GM19023 (cell line): ENCODE measurements at regions not wholly inside any gene's neighbourhood (a gene's known extent, or its start where the extent isn't known, plus 50 kb on each side); places are given as distances from the start of the nearest gene placed in this dataset.
A peak's percentile ranks its signal among the peaks of the same experiment; 100 is the strongest.

Source experiments
- ATAC-seq: cut with Tn5 transposase; IDR thresholded peaks from one replicate; pipeline ENCODE4 v1.9.1; 2021; ENCODE audit warnings: mild to moderate bottlenecking, moderate library complexity; ENCODE audit not compliant: unreplicated experiment

DNA sequence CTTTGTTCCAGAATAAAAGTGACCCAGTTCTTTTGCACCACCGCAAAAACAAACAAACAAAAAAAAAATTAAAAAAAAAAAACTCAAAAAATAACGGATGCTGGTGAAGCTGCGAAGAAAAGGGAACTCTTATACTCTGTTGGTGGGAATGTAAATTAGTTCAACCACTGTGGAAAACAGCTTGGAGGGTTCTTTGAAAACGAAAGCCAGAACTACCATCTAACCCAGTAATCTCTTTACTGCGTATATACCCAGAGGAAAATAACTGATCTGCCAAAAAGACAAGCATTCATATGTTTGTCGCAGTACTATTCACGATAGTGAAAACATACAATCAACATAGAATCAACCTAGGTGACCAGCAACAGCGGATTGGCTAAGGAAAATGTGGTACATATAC, 298.9 kb upstream of the CBLB start:
- no peak for ATAC-seq

GRCh38 chr3:106168962-106169750, 300.3 kb upstream of the CBLB start:
- no peak for ATAC-seq

- ATAC-seq, result no peak
Measured at GRCh38 chr3:106170636-106171035, 301.8 kb upstream of the CBLB start.

GRCh38 chr3:106172101-106172500, 303.3 kb upstream of the CBLB start:
- no peak for ATAC-seq

DNA sequence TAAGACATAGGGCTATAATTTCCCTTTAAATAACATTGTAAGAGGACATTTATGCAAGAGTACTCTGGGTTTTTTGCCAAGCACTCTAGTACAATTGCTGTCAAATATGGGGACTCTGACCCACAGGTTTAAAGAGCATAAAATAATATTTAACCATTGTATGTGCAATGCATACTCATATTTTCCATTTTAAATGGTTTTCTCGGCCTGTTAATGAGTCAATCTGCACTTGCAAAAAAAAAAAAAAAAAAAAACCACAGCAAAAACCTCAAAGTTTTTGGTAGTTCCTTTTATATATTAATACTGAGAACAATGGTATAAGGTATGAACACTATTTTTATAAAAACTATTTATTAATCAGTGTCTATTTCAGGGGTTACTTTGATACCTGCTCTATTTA, 304.0 kb upstream of the CBLB start:
- peak; percentile 57 for ATAC-seq

GRCh38 chr3:106175276-106175675, 306.5 kb upstream of the CBLB start:
- no peak for ATAC-seq

DNA sequence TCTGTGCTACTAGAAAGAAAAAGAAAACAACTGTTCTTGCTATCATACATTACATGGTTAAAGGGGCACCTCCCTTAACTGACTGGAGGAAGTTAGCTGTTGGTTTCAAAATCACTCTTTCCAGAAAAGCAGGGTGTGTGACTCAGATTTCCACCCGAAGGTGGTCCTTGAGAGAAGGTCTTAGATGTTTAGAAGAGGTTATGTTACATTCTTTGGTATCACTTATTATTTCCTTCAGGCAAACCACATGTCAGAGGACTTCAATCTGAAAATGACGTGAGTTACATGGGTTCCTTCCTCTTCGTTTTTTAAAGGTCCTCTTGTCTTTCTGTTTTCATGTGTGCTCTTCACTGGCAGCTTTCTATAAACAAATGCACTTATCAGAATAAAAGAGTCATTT, 307.9 kb upstream of the CBLB start:
- ATAC-seq, result peak; percentile 87

- ATAC-seq, result no peak
Measured at GRCh38 chr3:106182950-106183511, 314.2 kb upstream of the CBLB start.

- no peak for ATAC-seq
Measured at GRCh38 chr3:106183762-106184391, 315.1 kb upstream of the CBLB start.

GRCh38 chr3:106184540-106185457, 316.0 kb upstream of the CBLB start:
- peak; percentile 92 for ATAC-seq

DNA sequence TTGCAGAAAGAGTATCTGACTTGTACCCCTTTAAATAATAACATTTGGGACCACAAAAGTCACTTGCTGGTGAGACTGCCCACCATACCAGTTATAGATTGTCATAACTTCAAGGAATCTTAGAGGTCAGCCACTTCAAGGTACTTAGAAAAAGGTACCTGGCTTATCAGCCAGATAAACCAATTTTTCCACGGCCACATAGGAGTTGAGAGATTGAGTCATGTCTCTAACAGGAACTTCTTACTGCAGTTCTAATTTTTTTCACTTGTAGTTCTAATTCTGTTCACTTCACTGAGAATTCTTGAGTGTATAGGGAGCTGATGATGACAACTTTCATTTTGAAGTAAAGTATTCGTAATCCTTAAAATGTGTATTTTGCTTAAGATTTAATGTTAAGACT, 317.1 kb upstream of the CBLB start:
- no peak for ATAC-seq

- ATAC-seq, result no peak
Measured at GRCh38 chr3:106190296-106190695, 321.5 kb upstream of the CBLB start.

- no peak for ATAC-seq
Measured at GRCh38 chr3:106191211-106191610, 322.4 kb upstream of the CBLB start.

DNA sequence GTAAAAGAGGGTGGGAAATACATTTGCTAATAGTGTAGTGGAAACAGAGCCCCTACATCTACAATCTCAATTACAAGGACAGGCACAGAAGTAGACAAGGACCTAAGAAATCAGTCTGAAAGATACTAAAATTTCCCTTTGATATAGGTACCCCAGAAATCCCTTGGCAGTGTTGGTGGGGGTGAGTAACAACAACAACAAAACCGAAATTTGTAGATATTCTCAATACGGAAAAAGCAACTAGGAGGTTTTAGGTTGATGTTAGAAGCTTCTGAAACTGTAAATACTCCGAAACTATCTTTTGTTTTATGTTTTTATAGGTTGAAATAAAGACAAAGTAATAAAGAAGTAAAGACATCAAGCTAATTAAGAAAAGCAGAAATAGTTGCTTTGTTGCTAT, 323.1 kb upstream of the CBLB start:
- no peak for ATAC-seq

- no peak for ATAC-seq
Measured at GRCh38 chr3:106193876-106194275, 325.1 kb upstream of the CBLB start.

GRCh38 chr3:106194726-106195125, 325.9 kb upstream of the CBLB start:
- ATAC-seq, result no peak

- ATAC-seq, result no peak
Measured at GRCh38 chr3:106197532-106198194, 328.9 kb upstream of the CBLB start.

DNA sequence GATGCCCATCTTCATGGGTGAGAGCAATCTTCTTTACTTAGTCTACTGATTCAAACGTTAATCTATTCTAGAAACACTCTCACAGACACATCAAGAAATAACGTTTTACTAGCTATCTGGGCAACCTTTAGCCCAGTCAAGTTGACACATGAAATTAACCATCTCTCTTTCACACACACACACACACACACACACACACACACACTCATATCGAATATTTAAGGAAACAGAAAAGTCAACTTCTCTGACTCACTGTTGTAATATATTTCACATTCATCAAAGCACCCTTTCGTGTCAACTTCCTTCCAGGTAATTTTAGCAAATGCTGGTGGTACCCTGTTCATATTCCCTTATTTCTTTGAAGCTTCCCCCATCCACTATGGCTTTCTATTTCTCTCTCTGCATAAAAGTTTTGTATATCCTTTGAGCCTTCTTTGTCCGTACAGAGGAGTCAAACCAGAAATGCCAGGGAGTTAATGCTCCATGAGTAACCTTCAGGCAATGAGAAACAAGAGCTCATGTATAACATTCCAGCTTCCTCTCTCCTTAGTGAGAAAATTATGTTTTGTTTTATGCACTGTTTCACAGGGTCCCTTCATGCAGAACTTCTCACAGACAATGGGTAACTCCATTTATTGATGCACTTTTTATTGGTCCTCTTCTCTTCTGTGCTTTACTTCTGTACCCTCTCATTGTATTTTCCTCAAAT, 335.5 kb upstream of the CBLB start:
- no peak for ATAC-seq

GRCh38 chr3:106206146-106206545, 337.3 kb upstream of the CBLB start:
- peak; percentile 80 for ATAC-seq

GRCh38 chr3:106206613-106207012, 337.8 kb upstream of the CBLB start:
- no peak for ATAC-seq
